GM06990 (cell line): ENCODE measurements at regions not wholly inside any gene's neighbourhood (a gene's known extent, or its start where the extent isn't known, plus 50 kb on each side); places are given as distances from the start of the nearest gene placed in this dataset.

ENCODE experiments used
- DNase-seq: peaks from one replicate; pipeline ENCODE4 v3.0.0-alpha.2; 2011; ENCODE audit not compliant: insufficient read length; ENCODE audit errors: extremely low read depth
- H3K27me3 ChIP-seq: replicated peaks from 2 replicates; pipeline ENCODE4 v1.6.0; 2011; ENCODE audit warnings: low read length; ENCODE audit not compliant: control insufficient read depth, insufficient read depth
- H3K36me3 ChIP-seq: 2 replicates; pipeline ENCODE4 v1.5.1; 2011; ENCODE audit warnings: low read length; ENCODE audit not compliant: control insufficient read depth, insufficient read depth
- H3K4me3 ChIP-seq: replicated peaks from 2 replicates; pipeline ENCODE4 v1.5.1; 2011; ENCODE audit warnings: low read depth, mild to moderate bottlenecking, control low read depth, low read length
- TF ChIP-seq, protein P1 (sequence below): IDR thresholded peaks from 2 replicates; pipeline ENCODE4 v1.5.1; 2011; ENCODE audit warnings: low read length, control low read depth, mild to moderate bottlenecking, inconsistent platforms; ENCODE audit not compliant: insufficient read depth, poor library complexity, severe bottlenecking

DNA sequence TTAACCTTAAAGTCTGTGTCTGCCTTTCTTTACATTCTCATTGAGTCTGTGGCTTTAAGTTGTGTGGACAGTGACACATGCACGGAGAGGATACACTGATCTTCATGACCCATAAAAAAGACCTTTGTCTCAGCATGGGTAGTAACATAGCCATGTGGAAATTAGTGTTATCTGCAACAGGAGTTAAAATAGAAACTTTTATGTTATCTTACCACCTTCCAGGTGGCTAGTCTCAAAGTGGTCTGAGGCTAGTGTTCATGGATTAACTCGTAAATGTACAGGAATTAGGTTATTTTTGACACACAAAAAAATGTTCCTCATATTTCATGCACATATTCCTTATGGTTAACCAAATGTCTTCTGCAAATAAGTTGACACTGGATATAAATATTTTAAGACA is 607.0 kb downstream of the ISL1 start:
- DNase-seq, result no peak
- H3K27me3 ChIP-seq, result no peaks in the 10 kb centered on the region
- TF ChIP-seq, protein P1, sequence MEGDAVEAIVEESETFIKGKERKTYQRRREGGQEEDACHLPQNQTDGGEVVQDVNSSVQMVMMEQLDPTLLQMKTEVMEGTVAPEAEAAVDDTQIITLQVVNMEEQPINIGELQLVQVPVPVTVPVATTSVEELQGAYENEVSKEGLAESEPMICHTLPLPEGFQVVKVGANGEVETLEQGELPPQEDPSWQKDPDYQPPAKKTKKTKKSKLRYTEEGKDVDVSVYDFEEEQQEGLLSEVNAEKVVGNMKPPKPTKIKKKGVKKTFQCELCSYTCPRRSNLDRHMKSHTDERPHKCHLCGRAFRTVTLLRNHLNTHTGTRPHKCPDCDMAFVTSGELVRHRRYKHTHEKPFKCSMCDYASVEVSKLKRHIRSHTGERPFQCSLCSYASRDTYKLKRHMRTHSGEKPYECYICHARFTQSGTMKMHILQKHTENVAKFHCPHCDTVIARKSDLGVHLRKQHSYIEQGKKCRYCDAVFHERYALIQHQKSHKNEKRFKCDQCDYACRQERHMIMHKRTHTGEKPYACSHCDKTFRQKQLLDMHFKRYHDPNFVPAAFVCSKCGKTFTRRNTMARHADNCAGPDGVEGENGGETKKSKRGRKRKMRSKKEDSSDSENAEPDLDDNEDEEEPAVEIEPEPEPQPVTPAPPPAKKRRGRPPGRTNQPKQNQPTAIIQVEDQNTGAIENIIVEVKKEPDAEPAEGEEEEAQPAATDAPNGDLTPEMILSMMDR, result no peak
- H3K36me3 ChIP-seq, result no peaks in the 10 kb centered on the region
- no peak overlapping the region for H3K4me3 ChIP-seq

GRCh38 chr5:51990661-51991180 is 607.5 kb downstream of the ISL1 start:
- DNase-seq, result no peak
- TF ChIP-seq, protein P1, result no peak

GRCh38 chr5:51991940-51992339 is 608.7 kb downstream of the ISL1 start:
- DNase-seq, result no peak
- TF ChIP-seq, protein P1, result no peak
- no peaks in the 10 kb centered on the region for H3K27me3 ChIP-seq
- no peak overlapping the region for H3K4me3 ChIP-seq
- no peaks in the 10 kb centered on the region for H3K36me3 ChIP-seq

More at GRCh38 chr5:51990661-51991180, 607.5 kb downstream of the ISL1 start:
- H3K4me3 ChIP-seq, result no peak overlapping the region
- no peaks in the 10 kb centered on the region for H3K27me3 ChIP-seq
- H3K36me3 ChIP-seq, result no peaks in the 10 kb centered on the region

DNA sequence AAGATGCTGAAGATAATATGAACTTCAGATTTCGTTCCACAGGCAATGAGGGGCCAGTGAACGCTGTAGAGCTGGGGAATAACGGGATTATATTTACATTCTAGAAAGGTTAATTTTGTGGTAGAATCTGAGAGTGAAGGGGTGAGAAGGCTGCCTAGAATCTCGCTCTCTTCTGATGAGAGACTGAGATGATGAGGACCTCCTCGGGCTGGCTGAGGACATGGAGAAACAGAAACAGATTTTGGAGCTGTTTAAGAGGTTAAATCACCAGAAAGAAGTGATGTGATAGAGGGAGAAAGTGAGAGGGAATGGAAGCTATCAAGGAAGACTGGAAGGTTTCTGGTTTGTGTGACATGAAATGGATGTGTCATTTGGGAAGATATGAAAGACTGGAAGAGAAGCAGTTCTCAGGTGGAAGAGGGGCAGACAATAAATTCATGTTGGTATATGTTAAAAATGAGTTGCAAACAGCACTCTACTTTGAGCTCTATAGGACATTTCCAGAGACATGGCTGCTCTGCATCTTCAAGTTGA is 612.6 kb downstream of the ISL1 start:
- no peaks in the 10 kb centered on the region for H3K27me3 ChIP-seq
- no peak for DNase-seq
- no peak overlapping the region for H3K4me3 ChIP-seq
- no peaks in the 10 kb centered on the region for H3K36me3 ChIP-seq
- TF ChIP-seq, protein P1, result no peak

- TF ChIP-seq, protein P1, result no peak
- H3K4me3 ChIP-seq, result no peak overlapping the region
- no peaks in the 10 kb centered on the region for H3K27me3 ChIP-seq
- no peak for DNase-seq
- H3K36me3 ChIP-seq, result no peaks in the 10 kb centered on the region
Observed at GRCh38 chr5:51996356-51996861, 613.2 kb downstream of the ISL1 start.
